ENCODE measurements at regions not wholly inside any gene's neighbourhood (a gene's known extent, or its start where the extent isn't known, plus 50 kb on each side); places are given as distances from the start of the nearest gene placed in this dataset.

DNA sequence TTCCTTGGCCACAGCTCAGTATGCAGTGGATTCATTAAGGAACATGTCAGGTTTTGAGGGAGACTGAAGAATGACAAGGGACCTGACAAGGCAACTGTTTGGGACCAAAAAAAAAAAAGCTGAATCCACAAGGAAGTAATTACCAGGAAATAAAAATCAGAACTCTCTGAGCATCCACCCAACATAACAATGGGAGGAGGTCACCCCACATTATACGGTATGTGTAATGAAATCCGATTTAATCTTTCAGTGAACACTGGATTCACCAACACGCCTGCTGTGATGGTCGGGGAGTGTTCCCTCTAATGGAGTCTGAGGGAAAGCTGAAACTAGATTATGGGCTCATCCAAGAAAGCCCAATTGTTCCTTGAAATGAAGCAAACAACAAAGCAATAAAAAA lies 329.3 kb downstream of the ETAA1 start:
- TF ChIP-seq EZH2phosphoT487 (IDR thresholded peaks at IDR 0.05; ENCODE audit: low read depth, severe bottlenecking, unreplicated experiment), result no peak
- TF ChIP-seq, protein P1, sequence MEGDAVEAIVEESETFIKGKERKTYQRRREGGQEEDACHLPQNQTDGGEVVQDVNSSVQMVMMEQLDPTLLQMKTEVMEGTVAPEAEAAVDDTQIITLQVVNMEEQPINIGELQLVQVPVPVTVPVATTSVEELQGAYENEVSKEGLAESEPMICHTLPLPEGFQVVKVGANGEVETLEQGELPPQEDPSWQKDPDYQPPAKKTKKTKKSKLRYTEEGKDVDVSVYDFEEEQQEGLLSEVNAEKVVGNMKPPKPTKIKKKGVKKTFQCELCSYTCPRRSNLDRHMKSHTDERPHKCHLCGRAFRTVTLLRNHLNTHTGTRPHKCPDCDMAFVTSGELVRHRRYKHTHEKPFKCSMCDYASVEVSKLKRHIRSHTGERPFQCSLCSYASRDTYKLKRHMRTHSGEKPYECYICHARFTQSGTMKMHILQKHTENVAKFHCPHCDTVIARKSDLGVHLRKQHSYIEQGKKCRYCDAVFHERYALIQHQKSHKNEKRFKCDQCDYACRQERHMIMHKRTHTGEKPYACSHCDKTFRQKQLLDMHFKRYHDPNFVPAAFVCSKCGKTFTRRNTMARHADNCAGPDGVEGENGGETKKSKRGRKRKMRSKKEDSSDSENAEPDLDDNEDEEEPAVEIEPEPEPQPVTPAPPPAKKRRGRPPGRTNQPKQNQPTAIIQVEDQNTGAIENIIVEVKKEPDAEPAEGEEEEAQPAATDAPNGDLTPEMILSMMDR (IDR thresholded peaks at IDR 0.05; ENCODE audit: poor library complexity), result no peak
- TF ChIP-seq EZH2 (IDR thresholded peaks at IDR 0.05; ENCODE audit: borderline replicate concordance), result no peak
- Histone ChIP-seq H3K27ac (no peak overlapping the region), H3K27me3 (no peaks in the 10 kb centered on the region), H3K4me1 (ENCODE audit: insufficient read depth) (no peaks in the 10 kb centered on the region), H3K79me2 (no peaks in the 10 kb centered on the region), H3K36me3 (replicated peaks; ENCODE audit: insufficient read depth, low read depth) (no peaks in the 10 kb centered on the region), H3K9me2 (replicated peaks; ENCODE audit: insufficient read depth) (no peaks in the 10 kb centered on the region), H3K9me3 (ENCODE audit: low read depth) (no peaks in the 10 kb centered on the region), H2AFZ (no peak overlapping the region), H4K20me1 (ENCODE audit: insufficient read depth, poor library complexity, severe bottlenecking) (no peaks in the 10 kb centered on the region), H3K4me3 (no peak overlapping the region), H3K4me2 (no peak overlapping the region)
- no peak for DNase-seq (ENCODE audit: low spot score)
- WGBS (ENCODE audit: low lambda C conversion rate, missing lambda C conversion rate), result 61% methylated on average over 4 of the region's 4 CpGs

DNA sequence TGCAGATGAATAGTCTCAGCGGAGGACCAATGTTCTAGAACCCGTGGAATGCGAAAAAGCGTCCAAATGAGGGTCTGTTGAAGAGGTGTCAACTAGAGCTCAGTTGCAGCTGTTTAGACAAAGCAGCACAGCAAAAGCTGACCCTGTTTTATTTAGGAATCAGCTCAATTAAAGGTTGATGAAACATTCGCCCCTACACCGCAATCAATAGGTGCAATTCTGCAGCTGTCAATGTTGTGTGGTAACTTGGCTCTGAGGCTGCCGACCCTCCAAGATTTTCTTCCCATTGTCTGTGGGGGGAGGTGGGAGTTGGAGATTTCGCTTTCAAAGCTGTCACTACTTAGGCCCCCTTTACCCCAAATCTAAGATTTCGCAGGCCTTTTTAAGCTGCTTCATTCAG lies 330.0 kb downstream of the ETAA1 start:
- Histone ChIP-seq H4K20me1 (ENCODE audit: insufficient read depth, poor library complexity, severe bottlenecking) (no peaks in the 10 kb centered on the region), H3K4me2 (no peak overlapping the region), H3K9me3 (ENCODE audit: low read depth) (no peaks in the 10 kb centered on the region), H3K4me1 (ENCODE audit: insufficient read depth) (no peaks in the 10 kb centered on the region), H3K27ac (no peak overlapping the region), H3K4me3 (no peak overlapping the region), H3K9me2 (replicated peaks; ENCODE audit: insufficient read depth) (no peaks in the 10 kb centered on the region), H3K27me3 (no peaks in the 10 kb centered on the region), H3K36me3 (replicated peaks; ENCODE audit: insufficient read depth, low read depth) (no peaks in the 10 kb centered on the region), H2AFZ (no peak overlapping the region), H3K79me2 (no peaks in the 10 kb centered on the region)
- no peak for DNase-seq (ENCODE audit: low spot score)
- 84% methylated on average over 9 of the region's 9 CpGs for WGBS (ENCODE audit: low lambda C conversion rate, missing lambda C conversion rate)
- TF ChIP-seq, protein P1 (IDR thresholded peaks at IDR 0.05; ENCODE audit: poor library complexity), result no peak
- TF ChIP-seq EZH2 (IDR thresholded peaks at IDR 0.05; ENCODE audit: borderline replicate concordance), result no peak
- TF ChIP-seq EZH2phosphoT487 (IDR thresholded peaks at IDR 0.05; ENCODE audit: low read depth, severe bottlenecking, unreplicated experiment), result no peak

DNA sequence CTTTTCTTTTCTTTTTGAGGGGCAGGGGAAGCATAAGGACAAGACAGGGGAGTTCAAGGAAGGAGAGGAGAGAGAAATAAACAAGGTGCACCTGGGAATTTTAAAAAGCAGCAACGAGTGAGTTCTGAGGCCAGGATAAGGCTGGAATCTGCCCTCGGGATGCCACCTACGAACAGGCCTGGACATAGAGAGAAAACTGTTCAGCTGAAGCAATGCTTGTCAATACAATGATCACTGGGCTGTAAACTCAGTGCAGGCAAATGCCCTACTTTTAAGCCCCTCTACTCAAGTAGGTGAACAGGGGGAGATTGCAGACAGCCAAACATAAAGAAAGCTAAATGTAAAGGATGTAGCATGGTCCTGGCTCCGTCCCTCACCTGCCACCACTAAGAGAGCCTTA lies 330.5 kb downstream of the ETAA1 start:
- no peaks in the 10 kb centered on the region for H4K20me1 ChIP-seq (ENCODE audit: insufficient read depth, poor library complexity, severe bottlenecking)
- no peaks in the 10 kb centered on the region for H3K9me2 ChIP-seq (replicated peaks; ENCODE audit: insufficient read depth)
- no peaks in the 10 kb centered on the region for H3K27me3 ChIP-seq
- H3K4me3 ChIP-seq, result no peak overlapping the region
- no peak overlapping the region for H2AFZ ChIP-seq
- TF ChIP-seq, protein P1 (IDR thresholded peaks at IDR 0.05; ENCODE audit: poor library complexity), result no peak
- TF ChIP-seq EZH2 (IDR thresholded peaks at IDR 0.05; ENCODE audit: borderline replicate concordance), result no peak
- TF ChIP-seq EZH2phosphoT487 (IDR thresholded peaks at IDR 0.05; ENCODE audit: low read depth, severe bottlenecking, unreplicated experiment), result no peak
- no peaks in the 10 kb centered on the region for H3K4me1 ChIP-seq (ENCODE audit: insufficient read depth)
- WGBS (ENCODE audit: low lambda C conversion rate, missing lambda C conversion rate), result 72% methylated on average over 4 of the region's 4 CpGs
- H3K9me3 ChIP-seq (ENCODE audit: low read depth), result no peaks in the 10 kb centered on the region
- no peak overlapping the region for H3K27ac ChIP-seq
- H3K4me2 ChIP-seq, result no peak overlapping the region
- no peaks in the 10 kb centered on the region for H3K79me2 ChIP-seq
- DNase-seq (ENCODE audit: low spot score), result no peak
- no peaks in the 10 kb centered on the region for H3K36me3 ChIP-seq (replicated peaks; ENCODE audit: insufficient read depth, low read depth)

DNA sequence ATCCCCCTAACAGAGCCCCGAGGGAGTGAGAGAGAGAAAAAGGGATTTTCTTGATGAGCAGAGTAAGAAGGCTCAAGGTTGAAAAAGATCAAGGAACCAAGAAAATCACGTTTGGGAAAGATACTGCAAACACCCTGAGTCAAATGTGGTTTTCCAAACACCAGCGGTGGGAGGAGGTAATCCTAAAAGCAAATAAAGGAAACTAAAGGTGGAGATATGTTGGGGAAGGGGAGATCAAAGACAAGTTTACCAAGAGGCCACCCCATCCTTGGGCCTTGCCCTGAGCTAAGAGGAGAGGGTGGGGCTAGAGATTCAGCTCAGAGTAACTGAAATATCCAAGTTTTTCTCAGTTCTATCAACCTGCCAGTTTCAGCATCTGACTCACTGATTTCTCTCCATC lies 332.3 kb downstream of the ETAA1 start:
- TF ChIP-seq EZH2phosphoT487 (IDR thresholded peaks at IDR 0.05; ENCODE audit: low read depth, severe bottlenecking, unreplicated experiment), result no peak
- TF ChIP-seq EZH2 (IDR thresholded peaks at IDR 0.05; ENCODE audit: borderline replicate concordance), result no peak
- TF ChIP-seq, protein P1 (IDR thresholded peaks at IDR 0.05; ENCODE audit: poor library complexity), result no peak
- Histone ChIP-seq H2AFZ (no peak overlapping the region), H4K20me1 (ENCODE audit: insufficient read depth, poor library complexity, severe bottlenecking) (no peaks in the 10 kb centered on the region), H3K27ac (no peak overlapping the region), H3K9me2 (replicated peaks; ENCODE audit: insufficient read depth) (no peaks in the 10 kb centered on the region), H3K79me2 (no peaks in the 10 kb centered on the region), H3K4me3 (no peak overlapping the region), H3K36me3 (replicated peaks; ENCODE audit: insufficient read depth, low read depth) (no peaks in the 10 kb centered on the region), H3K4me1 (ENCODE audit: insufficient read depth) (no peaks in the 10 kb centered on the region), H3K9me3 (ENCODE audit: low read depth) (no peaks in the 10 kb centered on the region), H3K27me3 (no peaks in the 10 kb centered on the region), H3K4me2 (no peak overlapping the region)
- WGBS (ENCODE audit: low lambda C conversion rate, missing lambda C conversion rate), result 28% methylated on average over 3 of the region's 3 CpGs
- no peak for DNase-seq (ENCODE audit: low spot score)

All from hepatocyte (in vitro differentiated cells).